Liver (tissue), 8 donors: ENCODE measurements at regions not wholly inside any gene's neighbourhood (a gene's known extent, or its start where the extent isn't known, plus 50 kb on each side); places are given as distances from the start of the nearest gene placed in this dataset.

Experiments used
- DNase-seq: peaks from one replicate; pipeline ENCODE4 v3.0.0-alpha.2; 2017; ENCODE audit warnings: low spot score
- H3K27ac ChIP-seq, 2 donors: one replicate each; pipeline ENCODE4 v1.7.0; 2013; ENCODE audit warnings: inconsistent platforms in 2 of 2, low read length in 2 of 2, control low read depth in 1 of 2, low read depth in 1 of 2, mild to moderate bottlenecking in 1 of 2
- H3K27me3 ChIP-seq, 4 donors: one replicate each; pipeline versions ENCODE4 v1.6.1 to v1.7.0; 2013; ENCODE audit warnings: low read length in 3 of 4, inconsistent platforms in 1 of 4, mild to moderate bottlenecking in 1 of 4, moderate library complexity in 1 of 4; ENCODE audit not compliant: control insufficient read depth in 4 of 4, insufficient read depth in 4 of 4
- H3K36me3 ChIP-seq, 4 donors: one replicate each; pipeline versions ENCODE4 v1.6.1 to v1.7.0; 2013; ENCODE audit warnings: low read length in 3 of 4, mild to moderate bottlenecking in 3 of 4, low read depth in 1 of 4, moderate library complexity in 1 of 4; ENCODE audit not compliant: control insufficient read depth in 4 of 4, insufficient read depth in 3 of 4
- H3K4me1 ChIP-seq, 4 donors: one replicate each; pipeline versions ENCODE4 v1.6.1 to v1.7.0; 2013; ENCODE audit warnings: low read length in 3 of 4, mild to moderate bottlenecking in 3 of 4, moderate library complexity in 1 of 4; ENCODE audit not compliant: control insufficient read depth in 4 of 4, insufficient read depth in 4 of 4
- H3K4me3 ChIP-seq, 3 donors: one replicate each; pipeline versions ENCODE4 v1.6.1 to v1.7.0; 2013; ENCODE audit warnings: low read length in 3 of 3, control low read depth in 1 of 3, low read depth in 1 of 3, mild to moderate bottlenecking in 1 of 3
- H3K9ac ChIP-seq, 2 donors: one replicate each; pipeline ENCODE4 v1.7.0; 2013; ENCODE audit warnings: low read length in 2 of 2, mild to moderate bottlenecking in 2 of 2, moderate library complexity in 2 of 2, control low read depth in 1 of 2, low read depth in 1 of 2
- H3K9me3 ChIP-seq, 4 donors: one replicate each; pipeline versions ENCODE4 v1.6.1 to v1.7.0; 2013; ENCODE audit warnings: low read length in 3 of 4; ENCODE audit not compliant: control insufficient read depth in 4 of 4
- FOXA1 ChIP-seq: IDR thresholded peaks from 2 replicates; pipeline ENCODE4 v1.6.1; 2016; ENCODE audit warnings: antibody characterized with exemption
- FOXA2 ChIP-seq: IDR thresholded peaks from 2 replicates; pipeline ENCODE4 v1.6.1; 2016; ENCODE audit warnings: antibody characterized with exemption
- GABPA ChIP-seq, 2 donors: IDR thresholded peaks in 1 of 2; conservative IDR thresholded peaks in 1 of 2; 2 replicates each; pipeline ENCODE4 v1.6.1; 2016; ENCODE audit warnings: antibody characterized with exemption in 2 of 2, mild to moderate bottlenecking in 1 of 2, moderate library complexity in 1 of 2
- HNF4A ChIP-seq, 2 donors: conservative IDR thresholded peaks; 2 replicates each; pipeline ENCODE4 v1.6.1; 2016; ENCODE audit warnings: antibody characterized with exemption in 2 of 2, mild to moderate bottlenecking in 2 of 2
- HNF4G ChIP-seq: IDR thresholded peaks from 2 replicates; pipeline ENCODE4 v1.6.1; 2016; ENCODE audit warnings: antibody characterized with exemption
- JUND ChIP-seq, 2 donors: IDR thresholded peaks; 2 replicates each; pipeline ENCODE4 v1.6.1; 2016; ENCODE audit warnings: antibody characterized with exemption in 2 of 2
- NR2F2 ChIP-seq: IDR thresholded peaks from 2 replicates; pipeline ENCODE4 v1.6.1; 2016; ENCODE audit warnings: antibody characterized with exemption
- RAD21 ChIP-seq, 2 donors: IDR thresholded peaks; 2 replicates each; pipeline ENCODE4 v1.6.1; 2016; ENCODE audit warnings: antibody characterized with exemption in 2 of 2, mild to moderate bottlenecking in 2 of 2
- RXRA ChIP-seq, 2 donors: IDR thresholded peaks; 2 replicates each; pipeline ENCODE4 v1.6.1; 2017 to 2018; ENCODE audit warnings: antibody characterized with exemption in 2 of 2, mild to moderate bottlenecking in 1 of 2
- SP1 ChIP-seq: IDR thresholded peaks from 2 replicates; pipeline ENCODE4 v1.6.1; 2018; ENCODE audit warnings: antibody characterized with exemption, mild to moderate bottlenecking
- TAF1 ChIP-seq: conservative IDR thresholded peaks from 2 replicates; pipeline ENCODE4 v1.6.1; 2016; ENCODE audit warnings: antibody characterized with exemption, mild to moderate bottlenecking
- YY1 ChIP-seq: IDR thresholded peaks from 2 replicates; pipeline ENCODE4 v1.6.1; 2016; ENCODE audit warnings: antibody characterized with exemption, mild to moderate bottlenecking
- WGBS: extraction: QIAGEN DNeasy Blood & Tissue Kit; methylation state at CpG from one replicate; pipeline ENCODE4 v1.1.7; 2013; 5-methylcytosine and 5-hydroxymethylcytosine counted together
- TF ChIP-seq, protein P1 (sequence below): IDR thresholded peaks from 2 replicates; pipeline ENCODE4 v1.6.1; 2016; ENCODE audit warnings: antibody characterized with exemption, mild to moderate bottlenecking
- TF ChIP-seq, protein P2 (sequence below): fragments of 150-350 bp; IDR thresholded peaks from 2 replicates; pipeline ENCODE4 v1.5.1; 2017; ENCODE audit warnings: improper control_type of control experiment, low read depth, low read length; ENCODE audit not compliant: missing input control
- TF ChIP-seq, protein P3 (sequence below): IDR thresholded peaks from 2 replicates; pipeline ENCODE4 v1.6.1; 2016; ENCODE audit warnings: antibody characterized with exemption
- TF ChIP-seq, protein P4 (sequence below): IDR thresholded peaks from 2 replicates; pipeline ENCODE4 v1.6.1; 2016; ENCODE audit warnings: antibody characterized with exemption
- TF ChIP-seq, protein P5 (sequence below): IDR thresholded peaks from 2 replicates; pipeline ENCODE4 v1.6.1; 2016; ENCODE audit warnings: antibody characterized with exemption
- donor health status: healthy.
- donor health status: healthy.
- donor health status: healthy.
- donor health status: healthy.
- donor health status: healthy.

DNA sequence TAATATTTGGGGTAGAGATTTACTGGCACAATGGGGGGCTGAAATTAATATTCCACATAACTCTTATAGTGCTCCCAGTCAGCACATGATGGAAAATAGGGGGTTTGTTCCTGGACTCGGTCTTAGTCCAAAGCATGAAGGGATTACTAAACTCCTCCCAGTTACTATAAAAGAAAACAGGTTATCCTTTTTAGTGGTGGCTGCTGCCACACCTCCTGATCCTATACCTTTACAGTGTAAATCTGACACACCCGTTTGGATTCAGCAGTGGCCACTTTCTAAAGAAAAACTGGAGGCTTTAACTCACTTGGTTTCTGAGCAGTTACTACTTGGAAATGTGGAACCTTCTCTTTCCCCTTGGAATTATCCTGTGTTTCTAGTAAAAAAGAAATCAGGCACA is 572.9 kb upstream of the PTGER4 start:
- no peak for TF ChIP-seq FOXA1
- TF ChIP-seq, protein P1, sequence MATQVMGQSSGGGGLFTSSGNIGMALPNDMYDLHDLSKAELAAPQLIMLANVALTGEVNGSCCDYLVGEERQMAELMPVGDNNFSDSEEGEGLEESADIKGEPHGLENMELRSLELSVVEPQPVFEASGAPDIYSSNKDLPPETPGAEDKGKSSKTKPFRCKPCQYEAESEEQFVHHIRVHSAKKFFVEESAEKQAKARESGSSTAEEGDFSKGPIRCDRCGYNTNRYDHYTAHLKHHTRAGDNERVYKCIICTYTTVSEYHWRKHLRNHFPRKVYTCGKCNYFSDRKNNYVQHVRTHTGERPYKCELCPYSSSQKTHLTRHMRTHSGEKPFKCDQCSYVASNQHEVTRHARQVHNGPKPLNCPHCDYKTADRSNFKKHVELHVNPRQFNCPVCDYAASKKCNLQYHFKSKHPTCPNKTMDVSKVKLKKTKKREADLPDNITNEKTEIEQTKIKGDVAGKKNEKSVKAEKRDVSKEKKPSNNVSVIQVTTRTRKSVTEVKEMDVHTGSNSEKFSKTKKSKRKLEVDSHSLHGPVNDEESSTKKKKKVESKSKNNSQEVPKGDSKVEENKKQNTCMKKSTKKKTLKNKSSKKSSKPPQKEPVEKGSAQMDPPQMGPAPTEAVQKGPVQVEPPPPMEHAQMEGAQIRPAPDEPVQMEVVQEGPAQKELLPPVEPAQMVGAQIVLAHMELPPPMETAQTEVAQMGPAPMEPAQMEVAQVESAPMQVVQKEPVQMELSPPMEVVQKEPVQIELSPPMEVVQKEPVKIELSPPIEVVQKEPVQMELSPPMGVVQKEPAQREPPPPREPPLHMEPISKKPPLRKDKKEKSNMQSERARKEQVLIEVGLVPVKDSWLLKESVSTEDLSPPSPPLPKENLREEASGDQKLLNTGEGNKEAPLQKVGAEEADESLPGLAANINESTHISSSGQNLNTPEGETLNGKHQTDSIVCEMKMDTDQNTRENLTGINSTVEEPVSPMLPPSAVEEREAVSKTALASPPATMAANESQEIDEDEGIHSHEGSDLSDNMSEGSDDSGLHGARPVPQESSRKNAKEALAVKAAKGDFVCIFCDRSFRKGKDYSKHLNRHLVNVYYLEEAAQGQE: no peak
- TF ChIP-seq, protein P2, sequence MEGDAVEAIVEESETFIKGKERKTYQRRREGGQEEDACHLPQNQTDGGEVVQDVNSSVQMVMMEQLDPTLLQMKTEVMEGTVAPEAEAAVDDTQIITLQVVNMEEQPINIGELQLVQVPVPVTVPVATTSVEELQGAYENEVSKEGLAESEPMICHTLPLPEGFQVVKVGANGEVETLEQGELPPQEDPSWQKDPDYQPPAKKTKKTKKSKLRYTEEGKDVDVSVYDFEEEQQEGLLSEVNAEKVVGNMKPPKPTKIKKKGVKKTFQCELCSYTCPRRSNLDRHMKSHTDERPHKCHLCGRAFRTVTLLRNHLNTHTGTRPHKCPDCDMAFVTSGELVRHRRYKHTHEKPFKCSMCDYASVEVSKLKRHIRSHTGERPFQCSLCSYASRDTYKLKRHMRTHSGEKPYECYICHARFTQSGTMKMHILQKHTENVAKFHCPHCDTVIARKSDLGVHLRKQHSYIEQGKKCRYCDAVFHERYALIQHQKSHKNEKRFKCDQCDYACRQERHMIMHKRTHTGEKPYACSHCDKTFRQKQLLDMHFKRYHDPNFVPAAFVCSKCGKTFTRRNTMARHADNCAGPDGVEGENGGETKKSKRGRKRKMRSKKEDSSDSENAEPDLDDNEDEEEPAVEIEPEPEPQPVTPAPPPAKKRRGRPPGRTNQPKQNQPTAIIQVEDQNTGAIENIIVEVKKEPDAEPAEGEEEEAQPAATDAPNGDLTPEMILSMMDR: no peak
- TF ChIP-seq, protein P3, sequence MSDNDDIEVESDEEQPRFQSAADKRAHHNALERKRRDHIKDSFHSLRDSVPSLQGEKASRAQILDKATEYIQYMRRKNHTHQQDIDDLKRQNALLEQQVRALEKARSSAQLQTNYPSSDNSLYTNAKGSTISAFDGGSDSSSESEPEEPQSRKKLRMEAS: no peak
- TF ChIP-seq HNF4A (conservative IDR thresholded peaks at IDR 0.05): no peak
- TF ChIP-seq RXRA (IDR thresholded peaks at IDR 0.05): no peak
- TF ChIP-seq, protein P4, sequence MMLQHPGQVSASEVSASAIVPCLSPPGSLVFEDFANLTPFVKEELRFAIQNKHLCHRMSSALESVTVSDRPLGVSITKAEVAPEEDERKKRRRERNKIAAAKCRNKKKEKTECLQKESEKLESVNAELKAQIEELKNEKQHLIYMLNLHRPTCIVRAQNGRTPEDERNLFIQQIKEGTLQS: no peak
- TF ChIP-seq FOXA2: no peak
- TF ChIP-seq NR2F2: no peak
- no peak for TF ChIP-seq YY1
- no peak for TF ChIP-seq RAD21 (IDR thresholded peaks at IDR 0.05)
- TF ChIP-seq TAF1: no peak
- no peak for TF ChIP-seq HNF4G
- TF ChIP-seq GABPA (IDR thresholded peaks at IDR 0.05 in 1 of 2, conservative IDR thresholded peaks at IDR 0.05 in 1 of 2): no peak
- TF ChIP-seq JUND (IDR thresholded peaks at IDR 0.05): no peak
- TF ChIP-seq SP1: no peak
- TF ChIP-seq, protein P5, sequence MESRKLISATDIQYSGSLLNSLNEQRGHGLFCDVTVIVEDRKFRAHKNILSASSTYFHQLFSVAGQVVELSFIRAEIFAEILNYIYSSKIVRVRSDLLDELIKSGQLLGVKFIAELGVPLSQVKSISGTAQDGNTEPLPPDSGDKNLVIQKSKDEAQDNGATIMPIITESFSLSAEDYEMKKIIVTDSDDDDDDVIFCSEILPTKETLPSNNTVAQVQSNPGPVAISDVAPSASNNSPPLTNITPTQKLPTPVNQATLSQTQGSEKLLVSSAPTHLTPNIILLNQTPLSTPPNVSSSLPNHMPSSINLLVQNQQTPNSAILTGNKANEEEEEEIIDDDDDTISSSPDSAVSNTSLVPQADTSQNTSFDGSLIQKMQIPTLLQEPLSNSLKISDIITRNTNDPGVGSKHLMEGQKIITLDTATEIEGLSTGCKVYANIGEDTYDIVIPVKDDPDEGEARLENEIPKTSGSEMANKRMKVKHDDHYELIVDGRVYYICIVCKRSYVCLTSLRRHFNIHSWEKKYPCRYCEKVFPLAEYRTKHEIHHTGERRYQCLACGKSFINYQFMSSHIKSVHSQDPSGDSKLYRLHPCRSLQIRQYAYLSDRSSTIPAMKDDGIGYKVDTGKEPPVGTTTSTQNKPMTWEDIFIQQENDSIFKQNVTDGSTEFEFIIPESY: no peak

DNA sequence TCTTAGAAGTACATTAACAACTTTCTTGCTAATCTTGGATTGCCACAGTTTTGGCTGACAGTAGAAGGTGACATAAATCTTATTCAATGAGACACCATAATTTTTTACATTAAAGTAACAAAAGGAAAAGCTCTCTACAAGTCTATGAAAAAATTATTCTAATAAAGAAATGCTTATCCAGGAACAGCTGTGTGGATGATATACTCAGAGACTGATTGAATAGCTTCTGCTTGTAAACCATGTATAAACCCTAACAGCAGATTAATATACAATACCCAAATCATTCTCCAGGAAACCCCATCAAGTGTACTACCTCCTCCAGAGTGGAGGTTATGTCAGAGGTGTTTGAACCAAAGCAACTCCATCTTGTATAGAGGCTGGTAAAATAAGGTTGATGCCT is 581.4 kb upstream of the PTGER4 start:
- peaks cover 0 to 2% (median 0%) of the 10 kb centered on the region in 4 donors for H3K27me3 ChIP-seq
- no peaks in the 10 kb centered on the region for H3K36me3 ChIP-seq
- no peaks in the 10 kb centered on the region for H3K9me3 ChIP-seq
- no peak for DNase-seq
- H3K4me3 ChIP-seq: no peak overlapping the region
- H3K27ac ChIP-seq: no peak overlapping the region
- TF ChIP-seq, protein P3: no peak
- TF ChIP-seq HNF4G (no peak), RXRA (IDR thresholded peaks at IDR 0.05) (no peak), GABPA (IDR thresholded peaks at IDR 0.05 in 1 of 2, conservative IDR thresholded peaks at IDR 0.05 in 1 of 2) (no peak), JUND (IDR thresholded peaks at IDR 0.05) (no peak), YY1 (no peak), HNF4A (conservative IDR thresholded peaks at IDR 0.05) (no peak), SP1 (no peak)
- TF ChIP-seq, protein P1: no peak
- H3K4me1 ChIP-seq: no peaks in the 10 kb centered on the region
- no peak overlapping the region for H3K9ac ChIP-seq

More for the DNA sequence above, 572.9 kb upstream of the PTGER4 start:
- Histone ChIP-seq H3K27ac (no peak overlapping the region), H3K36me3 (no peaks in the 10 kb centered on the region), H3K27me3 (peaks cover 0 to 1% (median 0%) of the 10 kb centered on the region in 4 donors), H3K9ac (no peak overlapping the region), H3K9me3 (no peaks in the 10 kb centered on the region), H3K4me3 (no peak overlapping the region), H3K4me1 (no peaks in the 10 kb centered on the region)
- WGBS: 58% methylated on average over 2 of the region's 2 CpGs
- no peak for DNase-seq
